GM12865 (cell line): ENCODE measurements at regions not wholly inside any gene's neighbourhood (a gene's known extent, or its start where the extent isn't known, plus 50 kb on each side); places are given as distances from the start of the nearest gene placed in this dataset.

Experiments
- DNase-seq: peaks from one replicate; pipeline ENCODE4 v3.0.0; 2010; ENCODE audit warnings: low read depth
- H3K4me3 ChIP-seq: 2 replicates; pipeline ENCODE4 v1.5.1; 2011; ENCODE audit warnings: mild to moderate bottlenecking, low read depth, low read length, control low read depth
- CTCF ChIP-seq: IDR thresholded peaks from 2 replicates; pipeline ENCODE4 v1.5.1; 2011; ENCODE audit warnings: low read length, control low read depth, low read depth, inconsistent platforms; ENCODE audit not compliant: insufficient read depth; ENCODE audit errors: missing control alignments

GRCh38 chr1:172763057-172763456 lies 104.2 kb downstream of the FASLG start:
- no peak for TF ChIP-seq CTCF
- H3K4me3 ChIP-seq, result no peak overlapping the region
- DNase-seq, result no peak

GRCh38 chr1:172764378-172764777 lies 105.5 kb downstream of the FASLG start:
- H3K4me3 ChIP-seq, result no peak overlapping the region
- no peak for DNase-seq
- TF ChIP-seq CTCF, result no peak

GRCh38 chr1:172766462-172766861 lies 107.6 kb downstream of the FASLG start:
- H3K4me3 ChIP-seq, result no peak overlapping the region
- TF ChIP-seq CTCF, result no peak
- DNase-seq, result no peak

GRCh38 chr1:172770071-172770470 lies 111.2 kb downstream of the FASLG start:
- TF ChIP-seq CTCF, result no peak
- DNase-seq, result no peak
- H3K4me3 ChIP-seq, result no peak overlapping the region

- H3K4me3 ChIP-seq, result no peak overlapping the region
- TF ChIP-seq CTCF, result no peak
- no peak for DNase-seq
These were observed 115.7 kb downstream of the FASLG start for GRCh38 chr1:172774561-172774960.

- no peak for TF ChIP-seq CTCF
- H3K4me3 ChIP-seq, result no peak overlapping the region
- DNase-seq, result no peak
These were observed 116.7 kb downstream of the FASLG start for GRCh38 chr1:172775606-172776005.

- no peak overlapping the region for H3K4me3 ChIP-seq
- TF ChIP-seq CTCF, result no peak
- DNase-seq, result no peak
These were observed 117.2 kb downstream of the FASLG start for GRCh38 chr1:172776071-172776470.
